ENCODE measurements at regions not wholly inside any gene's neighbourhood (a gene's known extent, or its start where the extent isn't known, plus 50 kb on each side); places are given as distances from the start of the nearest gene placed in this dataset.
"Not testable (repeated sequence)": the region's sequence is repeated elsewhere in the genome, so short reads cannot be mapped to it uniquely, and the experiment has no call there.

GRCh38 chr2:111250448-111251030 lies 129.8 kb downstream of the BCL2L11 start:
- DNase-seq (ENCODE audit: extremely low read depth, low read depth): no peak

DNA sequence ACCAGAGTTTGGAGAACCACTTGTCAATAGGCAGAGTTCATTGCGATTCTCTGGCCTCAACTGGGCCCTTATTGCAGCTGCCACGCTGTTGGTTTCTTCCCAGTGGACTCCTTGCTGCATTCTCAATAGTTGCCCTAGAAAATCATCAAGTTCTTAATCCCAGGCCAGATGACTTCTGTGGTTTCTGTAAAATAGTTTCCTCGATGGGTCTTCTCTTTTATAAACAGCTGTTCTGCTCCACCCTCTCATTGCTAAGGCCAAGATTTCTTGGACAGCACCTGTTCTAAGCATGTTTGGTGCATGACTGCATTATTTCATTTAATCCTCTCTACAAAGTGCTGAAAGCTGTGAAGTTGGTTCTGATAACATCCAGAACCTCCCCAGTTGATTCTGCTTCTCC lies 131.0 kb downstream of the BCL2L11 start:
- no peak for DNase-seq (ENCODE audit: extremely low read depth, low read depth)

DNA sequence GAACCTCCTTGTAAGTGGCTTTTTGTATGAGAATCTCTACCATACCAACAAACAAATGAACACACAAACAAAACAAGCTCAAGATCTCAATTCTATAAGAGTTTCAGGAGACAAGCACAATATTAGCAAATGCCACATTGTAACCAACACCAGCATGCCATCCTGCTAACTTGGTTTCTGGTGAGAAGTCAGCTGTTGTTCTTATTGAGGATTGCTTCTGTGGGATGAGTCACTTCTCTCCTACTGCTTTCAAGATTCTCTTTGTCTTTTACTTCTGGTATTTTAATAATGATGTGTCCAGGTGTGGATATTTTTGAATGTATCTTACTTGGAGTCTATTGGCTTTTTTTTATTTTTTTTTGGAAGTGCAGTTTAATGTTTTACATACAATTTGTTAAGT lies 131.7 kb downstream of the BCL2L11 start:
- no peak for DNase-seq (ENCODE audit: extremely low read depth, low read depth)

GRCh38 chr2:111254916-111255315 lies 134.2 kb downstream of the BCL2L11 start:
- DNase-seq (ENCODE audit: extremely low read depth, low read depth): not testable (repeated sequence)

GRCh38 chr2:111256628-111257027 lies 135.9 kb downstream of the BCL2L11 start:
- DNase-seq (ENCODE audit: extremely low read depth, low read depth): not testable (repeated sequence)

GRCh38 chr2:111257607-111258006 lies 136.9 kb downstream of the BCL2L11 start:
- DNase-seq (ENCODE audit: extremely low read depth, low read depth): not testable (repeated sequence)

DNA sequence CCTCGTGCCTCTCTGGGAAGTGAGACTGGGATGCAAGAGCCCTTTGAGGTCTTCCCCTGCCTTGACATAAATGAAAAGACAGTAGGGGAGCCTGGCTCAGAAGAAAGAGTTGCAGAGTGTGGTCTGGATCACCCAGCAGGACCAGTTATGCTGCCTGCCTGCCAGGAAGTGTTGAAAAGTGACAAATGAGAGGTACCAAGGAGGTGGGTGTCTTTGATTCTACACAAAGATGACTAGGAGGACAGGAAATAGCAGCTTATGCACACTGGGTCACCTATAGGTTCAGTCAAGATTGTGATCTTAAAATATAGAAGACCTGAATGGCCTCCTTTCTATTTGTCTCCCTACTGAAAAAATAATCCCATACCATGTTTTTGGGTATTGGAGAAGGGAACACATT lies 137.6 kb downstream of the BCL2L11 start:
- not testable (repeated sequence) for DNase-seq (ENCODE audit: extremely low read depth, low read depth)

- not testable (repeated sequence) for DNase-seq (ENCODE audit: extremely low read depth, low read depth)
Observed at GRCh38 chr2:111262627-111263379, 142.1 kb downstream of the BCL2L11 start.

- DNase-seq (ENCODE audit: extremely low read depth, low read depth): not testable (repeated sequence)
Observed at GRCh38 chr2:111263380-111264017, 142.8 kb downstream of the BCL2L11 start.

- not testable (repeated sequence) for DNase-seq (ENCODE audit: extremely low read depth, low read depth)
Observed at GRCh38 chr2:111264956-111265355, 144.2 kb downstream of the BCL2L11 start.

DNA sequence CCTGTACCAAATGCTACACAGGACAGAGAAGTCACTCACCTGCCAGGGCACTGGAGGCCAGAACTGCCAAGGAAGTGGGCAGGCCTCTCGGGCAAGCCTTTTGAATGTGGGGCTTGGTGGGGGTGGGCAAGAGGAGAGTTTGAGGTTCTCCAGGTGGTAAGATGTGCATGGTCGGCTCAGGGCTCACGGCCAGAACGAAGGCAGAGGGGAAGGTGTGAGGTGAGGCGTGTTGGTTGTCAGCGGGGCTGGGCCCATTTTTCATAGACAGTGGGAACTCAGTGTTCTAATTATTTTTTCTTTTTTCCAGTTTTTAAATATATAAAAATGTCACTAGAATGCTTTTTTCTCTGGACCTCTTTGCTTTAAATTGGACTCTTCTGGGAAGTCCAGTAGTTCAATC lies 145.8 kb downstream of the BCL2L11 start:
- DNase-seq (ENCODE audit: extremely low read depth, low read depth): not testable (repeated sequence)

DNA sequence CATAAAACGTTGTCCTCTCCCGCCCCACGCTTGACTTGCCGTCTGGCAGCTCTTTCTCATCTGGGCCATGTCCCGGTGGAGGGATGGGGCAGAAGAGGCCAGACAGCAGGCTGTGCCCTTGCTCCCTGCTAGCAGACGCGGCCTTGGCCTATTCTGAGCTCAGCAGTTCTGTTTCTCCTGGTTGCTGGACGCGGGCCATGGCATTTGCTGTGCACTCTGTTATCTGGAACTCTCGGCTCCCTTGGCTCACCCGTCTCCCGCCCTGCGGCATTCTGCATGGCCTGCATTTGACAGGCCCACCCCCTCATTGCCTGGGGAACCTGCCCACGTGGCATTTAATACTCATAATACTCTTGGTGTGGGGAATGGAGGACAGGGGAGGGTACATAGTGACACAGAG lies 146.3 kb downstream of the BCL2L11 start:
- DNase-seq (ENCODE audit: extremely low read depth, low read depth): not testable (repeated sequence)

DNA sequence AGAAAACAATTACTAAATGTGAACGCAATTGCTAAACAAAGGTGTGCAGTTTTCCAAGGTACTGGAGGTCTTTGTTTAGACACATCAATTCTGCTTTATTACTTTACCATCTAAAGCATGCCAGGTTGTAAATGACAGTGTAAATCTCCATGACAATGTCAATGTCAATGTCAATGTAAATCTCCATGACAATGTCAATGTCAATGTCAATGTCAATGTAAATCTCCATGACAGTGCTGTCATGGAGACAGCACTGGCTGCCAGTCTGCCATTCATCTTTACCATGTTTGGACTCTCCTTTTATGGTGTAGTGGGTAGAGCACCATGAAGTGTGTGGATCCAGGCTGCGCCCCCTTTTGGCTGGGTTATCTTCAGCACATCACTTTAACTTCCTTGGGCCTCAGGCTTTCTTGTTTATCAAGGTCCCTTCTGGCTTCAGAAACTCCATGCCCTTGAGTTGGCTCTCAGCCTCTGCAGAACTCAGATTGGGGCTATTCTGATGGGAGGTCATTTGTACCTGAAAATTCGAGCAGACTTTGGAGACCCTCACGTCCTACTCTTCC lies 149.1 kb downstream of the BCL2L11 start:
- not testable (repeated sequence) for DNase-seq (ENCODE audit: extremely low read depth, low read depth)

DNA sequence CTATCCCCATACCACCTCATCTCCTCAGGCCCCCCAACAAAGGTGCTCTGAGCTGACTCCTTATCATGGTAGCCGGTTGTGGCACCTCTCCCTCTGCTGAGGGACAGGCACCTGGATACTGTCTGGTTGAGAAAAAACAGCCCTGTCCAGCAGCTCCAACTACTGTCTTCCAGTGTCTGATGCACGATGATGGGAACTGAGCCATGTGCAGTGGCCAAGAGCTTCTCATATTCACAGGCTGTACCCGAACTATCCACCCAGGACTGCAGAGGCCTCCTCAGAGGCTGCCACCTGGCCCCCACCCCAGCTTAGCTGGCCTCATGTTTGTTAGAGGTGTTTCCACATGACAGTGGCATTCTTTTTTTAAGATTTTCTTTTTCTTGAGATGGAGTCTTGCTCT lies 149.9 kb downstream of the BCL2L11 start:
- not testable (repeated sequence) for DNase-seq (ENCODE audit: extremely low read depth, low read depth)

DNA sequence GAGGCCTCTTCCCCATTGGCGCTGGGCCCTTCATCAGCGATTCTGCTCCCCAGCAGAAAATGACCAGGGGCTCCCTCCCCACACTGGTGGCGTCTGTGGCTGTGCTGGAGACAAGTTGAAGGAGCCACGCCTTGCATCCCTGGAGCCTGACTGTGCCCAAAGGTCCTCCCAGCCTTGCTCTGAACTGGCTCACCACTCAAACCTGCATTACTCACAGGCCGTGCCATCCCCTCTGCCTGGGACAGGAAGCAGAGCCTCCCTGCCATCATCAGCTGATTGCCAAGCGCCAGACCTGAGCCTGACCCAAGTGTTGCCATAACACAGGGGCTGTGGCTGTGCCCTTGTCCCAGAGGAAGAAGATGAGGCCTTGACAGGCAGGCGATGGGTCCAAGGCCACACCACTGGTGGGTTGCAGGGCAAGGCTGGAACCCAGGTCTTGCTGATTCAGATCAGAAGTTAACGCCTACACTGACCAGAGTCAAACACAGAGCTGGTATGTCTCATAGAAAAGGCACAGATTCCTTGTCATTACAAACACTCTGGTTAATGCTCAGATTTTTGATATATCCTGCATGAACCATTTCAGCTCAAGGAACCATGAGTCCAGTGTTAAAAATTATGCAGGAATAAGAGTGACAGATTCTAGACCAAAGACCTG lies 151.1 kb downstream of the BCL2L11 start:
- not testable (repeated sequence) for DNase-seq (ENCODE audit: extremely low read depth, low read depth)

- DNase-seq (ENCODE audit: extremely low read depth, low read depth): not testable (repeated sequence)
Observed at GRCh38 chr2:111273007-111273406, 152.3 kb downstream of the BCL2L11 start.

GRCh38 chr2:111275047-111275853 lies 154.5 kb downstream of the BCL2L11 start:
- DNase-seq (ENCODE audit: extremely low read depth, low read depth): not testable (repeated sequence)

- not testable (repeated sequence) for DNase-seq (ENCODE audit: extremely low read depth, low read depth)
Observed at GRCh38 chr2:111275854-111276171, 155.1 kb downstream of the BCL2L11 start.

DNA sequence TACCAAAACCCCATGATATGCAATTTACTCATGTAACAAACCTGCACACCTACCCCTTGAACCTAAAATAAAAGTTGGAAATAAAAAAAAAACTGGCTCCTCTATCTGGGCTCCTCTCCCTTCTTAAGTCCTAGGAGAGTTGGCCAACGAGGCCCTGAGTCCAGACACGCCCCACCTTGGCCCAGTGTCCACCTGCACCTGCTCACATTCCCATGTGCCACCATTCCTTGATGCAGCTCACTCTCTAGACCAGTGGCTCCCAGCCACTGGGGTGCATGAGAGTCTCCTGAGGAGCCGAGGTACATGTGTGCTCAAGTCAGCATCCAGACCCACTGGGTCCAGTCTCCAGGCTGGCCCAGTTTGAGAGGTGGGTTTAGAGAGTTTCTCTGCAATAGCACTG lies 157.4 kb downstream of the BCL2L11 start:
- DNase-seq (ENCODE audit: extremely low read depth, low read depth): not testable (repeated sequence)

DNA sequence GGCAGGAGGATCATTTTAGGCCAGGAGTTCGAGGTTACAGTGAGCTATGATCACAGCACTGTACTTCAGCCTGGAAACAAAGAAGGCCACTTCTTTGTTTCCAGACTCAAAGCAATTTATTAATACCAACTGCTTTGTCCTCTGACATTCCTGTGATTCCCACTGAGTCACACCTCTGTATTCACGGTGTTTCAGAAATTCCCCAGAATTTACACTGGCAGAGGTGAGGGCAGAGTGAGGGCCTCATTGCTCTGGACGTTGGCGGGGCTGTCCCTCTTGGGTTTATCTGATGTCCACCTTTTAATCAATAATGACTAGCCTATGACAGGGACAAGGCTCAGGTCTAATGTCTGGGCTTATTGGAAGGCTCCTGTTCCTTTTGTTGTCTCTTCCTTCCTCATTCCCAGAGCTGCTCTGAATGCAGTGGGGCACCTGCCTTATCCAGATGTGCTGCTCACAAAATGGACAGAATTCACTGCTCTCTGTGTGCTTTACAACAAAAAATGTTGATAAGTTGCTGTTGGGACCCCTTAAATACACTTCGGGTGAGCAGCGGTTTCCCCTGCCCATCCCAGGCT lies 160.1 kb downstream of the BCL2L11 start:
- DNase-seq (ENCODE audit: extremely low read depth, low read depth): not testable (repeated sequence)
